Liver (tissue), 8 donors: ENCODE measurements at regions not wholly inside any gene's neighbourhood (a gene's known extent, or its start where the extent isn't known, plus 50 kb on each side); places are given as distances from the start of the nearest gene placed in this dataset.
"Not testable (repeated sequence)": the region's sequence is repeated elsewhere in the genome, so short reads cannot be mapped to it uniquely, and the experiment has no call there.

Experiments
- DNase-seq: peaks from one replicate; pipeline ENCODE4 v3.0.0-alpha.2; 2017; ENCODE audit warnings: low spot score
- H3K27ac ChIP-seq, 2 donors: one replicate each; pipeline ENCODE4 v1.7.0; 2013; ENCODE audit warnings: inconsistent platforms in 2 of 2, low read length in 2 of 2, control low read depth in 1 of 2, low read depth in 1 of 2, mild to moderate bottlenecking in 1 of 2
- H3K27me3 ChIP-seq, 4 donors: one replicate each; pipeline versions ENCODE4 v1.6.1 to v1.7.0; 2013; ENCODE audit warnings: low read length in 3 of 4, inconsistent platforms in 1 of 4, mild to moderate bottlenecking in 1 of 4, moderate library complexity in 1 of 4; ENCODE audit not compliant: control insufficient read depth in 4 of 4, insufficient read depth in 4 of 4
- H3K36me3 ChIP-seq, 4 donors: one replicate each; pipeline versions ENCODE4 v1.6.1 to v1.7.0; 2013; ENCODE audit warnings: low read length in 3 of 4, mild to moderate bottlenecking in 3 of 4, low read depth in 1 of 4, moderate library complexity in 1 of 4; ENCODE audit not compliant: control insufficient read depth in 4 of 4, insufficient read depth in 3 of 4
- H3K4me1 ChIP-seq, 4 donors: one replicate each; pipeline versions ENCODE4 v1.6.1 to v1.7.0; 2013; ENCODE audit warnings: low read length in 3 of 4, mild to moderate bottlenecking in 3 of 4, moderate library complexity in 1 of 4; ENCODE audit not compliant: control insufficient read depth in 4 of 4, insufficient read depth in 4 of 4
- H3K4me3 ChIP-seq, 3 donors: one replicate each; pipeline versions ENCODE4 v1.6.1 to v1.7.0; 2013; ENCODE audit warnings: low read length in 3 of 3, control low read depth in 1 of 3, low read depth in 1 of 3, mild to moderate bottlenecking in 1 of 3
- H3K9ac ChIP-seq, 2 donors: one replicate each; pipeline ENCODE4 v1.7.0; 2013; ENCODE audit warnings: low read length in 2 of 2, mild to moderate bottlenecking in 2 of 2, moderate library complexity in 2 of 2, control low read depth in 1 of 2, low read depth in 1 of 2
- H3K9me3 ChIP-seq, 4 donors: one replicate each; pipeline versions ENCODE4 v1.6.1 to v1.7.0; 2013; ENCODE audit warnings: low read length in 3 of 4; ENCODE audit not compliant: control insufficient read depth in 4 of 4
- CTCF ChIP-seq: fragments of 150-350 bp; IDR thresholded peaks from 2 replicates; pipeline ENCODE4 v1.5.1; 2017; ENCODE audit warnings: improper control_type of control experiment, low read depth, low read length; ENCODE audit not compliant: missing input control
- FOXA1 ChIP-seq: IDR thresholded peaks from 2 replicates; pipeline ENCODE4 v1.6.1; 2016; ENCODE audit warnings: antibody characterized with exemption
- FOXA2 ChIP-seq: IDR thresholded peaks from 2 replicates; pipeline ENCODE4 v1.6.1; 2016; ENCODE audit warnings: antibody characterized with exemption
- HNF4A ChIP-seq, 2 donors: conservative IDR thresholded peaks; 2 replicates each; pipeline ENCODE4 v1.6.1; 2016; ENCODE audit warnings: antibody characterized with exemption in 2 of 2, mild to moderate bottlenecking in 2 of 2
- HNF4G ChIP-seq: IDR thresholded peaks from 2 replicates; pipeline ENCODE4 v1.6.1; 2016; ENCODE audit warnings: antibody characterized with exemption
- NR2F2 ChIP-seq: IDR thresholded peaks from 2 replicates; pipeline ENCODE4 v1.6.1; 2016; ENCODE audit warnings: antibody characterized with exemption
- RAD21 ChIP-seq, 2 donors: IDR thresholded peaks; 2 replicates each; pipeline ENCODE4 v1.6.1; 2016; ENCODE audit warnings: antibody characterized with exemption in 2 of 2, mild to moderate bottlenecking in 2 of 2
- WGBS: extraction: QIAGEN DNeasy Blood & Tissue Kit; methylation state at CpG from one replicate; pipeline ENCODE4 v1.1.7; 2013; 5-methylcytosine and 5-hydroxymethylcytosine counted together
- TF ChIP-seq, protein P1 (sequence below): IDR thresholded peaks from 2 replicates; pipeline ENCODE4 v1.6.1; 2016; ENCODE audit warnings: antibody characterized with exemption, mild to moderate bottlenecking
- donor health status: healthy.
- donor health status: healthy.
- donor health status: healthy.
- donor health status: healthy.
- donor health status: healthy.

- not testable (repeated sequence) for H3K9me3 ChIP-seq, H3K9ac ChIP-seq, H3K27me3 ChIP-seq, H3K4me3 ChIP-seq, DNase-seq, H3K36me3 ChIP-seq, H3K27ac ChIP-seq, H3K4me1 ChIP-seq
- WGBS = 94% methylated on average over 3 of the region's 3 CpGs
Measured at GRCh38 chr2:16970948-16971347, 305.3 kb upstream of the CYRIA start.

- no peak overlapping the region for H3K9ac ChIP-seq
- no peak overlapping the region for H3K4me3 ChIP-seq
- H3K27ac ChIP-seq = no peak overlapping the region
- no peaks in the 10 kb centered on the region for H3K36me3 ChIP-seq
- no peaks in the 10 kb centered on the region for H3K27me3 ChIP-seq
- no peak for DNase-seq
- H3K4me1 ChIP-seq = no peaks in the 10 kb centered on the region
- WGBS = 85% methylated on average over 1 of the region's 1 CpG
- H3K9me3 ChIP-seq = no peaks in the 10 kb centered on the region
- no peak for TF ChIP-seq HNF4G
- TF ChIP-seq, protein P1, sequence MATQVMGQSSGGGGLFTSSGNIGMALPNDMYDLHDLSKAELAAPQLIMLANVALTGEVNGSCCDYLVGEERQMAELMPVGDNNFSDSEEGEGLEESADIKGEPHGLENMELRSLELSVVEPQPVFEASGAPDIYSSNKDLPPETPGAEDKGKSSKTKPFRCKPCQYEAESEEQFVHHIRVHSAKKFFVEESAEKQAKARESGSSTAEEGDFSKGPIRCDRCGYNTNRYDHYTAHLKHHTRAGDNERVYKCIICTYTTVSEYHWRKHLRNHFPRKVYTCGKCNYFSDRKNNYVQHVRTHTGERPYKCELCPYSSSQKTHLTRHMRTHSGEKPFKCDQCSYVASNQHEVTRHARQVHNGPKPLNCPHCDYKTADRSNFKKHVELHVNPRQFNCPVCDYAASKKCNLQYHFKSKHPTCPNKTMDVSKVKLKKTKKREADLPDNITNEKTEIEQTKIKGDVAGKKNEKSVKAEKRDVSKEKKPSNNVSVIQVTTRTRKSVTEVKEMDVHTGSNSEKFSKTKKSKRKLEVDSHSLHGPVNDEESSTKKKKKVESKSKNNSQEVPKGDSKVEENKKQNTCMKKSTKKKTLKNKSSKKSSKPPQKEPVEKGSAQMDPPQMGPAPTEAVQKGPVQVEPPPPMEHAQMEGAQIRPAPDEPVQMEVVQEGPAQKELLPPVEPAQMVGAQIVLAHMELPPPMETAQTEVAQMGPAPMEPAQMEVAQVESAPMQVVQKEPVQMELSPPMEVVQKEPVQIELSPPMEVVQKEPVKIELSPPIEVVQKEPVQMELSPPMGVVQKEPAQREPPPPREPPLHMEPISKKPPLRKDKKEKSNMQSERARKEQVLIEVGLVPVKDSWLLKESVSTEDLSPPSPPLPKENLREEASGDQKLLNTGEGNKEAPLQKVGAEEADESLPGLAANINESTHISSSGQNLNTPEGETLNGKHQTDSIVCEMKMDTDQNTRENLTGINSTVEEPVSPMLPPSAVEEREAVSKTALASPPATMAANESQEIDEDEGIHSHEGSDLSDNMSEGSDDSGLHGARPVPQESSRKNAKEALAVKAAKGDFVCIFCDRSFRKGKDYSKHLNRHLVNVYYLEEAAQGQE = no peak
- no peak for TF ChIP-seq FOXA1
Measured at GRCh38 chr2:16962505-16962904, 296.9 kb upstream of the CYRIA start.

- no peak overlapping the region for H3K9ac ChIP-seq
- H3K4me3 ChIP-seq = no peak overlapping the region
- no peak for TF ChIP-seq FOXA2
- TF ChIP-seq NR2F2 = no peak
- no peak for TF ChIP-seq RAD21 (IDR thresholded peaks at IDR 0.05)
- TF ChIP-seq CTCF = no peak
- TF ChIP-seq HNF4A (conservative IDR thresholded peaks at IDR 0.05) = no peak
- TF ChIP-seq, protein P1 = no peak
- no peaks in the 10 kb centered on the region for H3K27me3 ChIP-seq
- DNase-seq = no peak
- H3K9me3 ChIP-seq = no peaks in the 10 kb centered on the region
- H3K36me3 ChIP-seq = no peaks in the 10 kb centered on the region
- 89% methylated on average over 3 of the region's 3 CpGs for WGBS
- no peaks in the 10 kb centered on the region for H3K4me1 ChIP-seq
- H3K27ac ChIP-seq = no peak overlapping the region
Measured at GRCh38 chr2:16960579-16960978, 294.9 kb upstream of the CYRIA start.
